HCT116 (cell line): ENCODE measurements at regions not wholly inside any gene's neighbourhood (a gene's known extent, or its start where the extent isn't known, plus 50 kb on each side); places are given as distances from the start of the nearest gene placed in this dataset.
"Not testable (repeated sequence)": the region's sequence is repeated elsewhere in the genome, so short reads cannot be mapped to it uniquely, and the experiment has no call there.

Source experiments
- CTCF ChIP-seq, 3 experiments: fragments of 200-600 bp in 1 of 3; sonication (generic) in 1 of 3; IDR thresholded peaks in 2 of 3; conservative IDR thresholded peaks in 1 of 3; 2 replicates each; pipeline ENCODE4 v1.5.1; 2012 to 2017; ENCODE audit warnings: low read depth in 2 of 3, low read length in 2 of 3, antibody characterized with exemption in 1 of 3, borderline replicate concordance in 1 of 3, control low read depth in 1 of 3, mild to moderate bottlenecking in 1 of 3, mixed read lengths in 1 of 3, mixed run types in 1 of 3, moderate library complexity in 1 of 3; ENCODE audit not compliant: insufficient read depth in 1 of 3
- EZH2 ChIP-seq: fragments of 200-600 bp; sonication (generic); IDR thresholded peaks from 2 replicates; pipeline ENCODE4 v1.6.1; 2017; ENCODE audit warnings: antibody characterized with exemption, mixed run types
- POLR2A ChIP-seq: IDR thresholded peaks from 2 replicates; pipeline ENCODE4 v1.7.0; 2011; ENCODE audit warnings: borderline replicate concordance; ENCODE audit not compliant: insufficient read depth, insufficient read length; ENCODE audit errors: extremely low read depth
- POLR2AphosphoS5 ChIP-seq: IDR thresholded peaks from 2 replicates; pipeline ENCODE4 v1.6.1; 2011; ENCODE audit warnings: mild to moderate bottlenecking, low read depth, low read length, moderate library complexity
- SP1 ChIP-seq: IDR thresholded peaks from 2 replicates; pipeline ENCODE4 v1.6.1; 2012; ENCODE audit warnings: low read depth

GRCh38 chr2:47279525-47279924 lies 89.6 kb upstream of the EPCAM start:
- TF ChIP-seq CTCF (IDR thresholded peaks at IDR 0.05 in 2 of 3, conservative IDR thresholded peaks at IDR 0.05 in 1 of 3; ENCODE audit: borderline replicate concordance in 1 of 3, insufficient read depth in 1 of 3, low read depth in 2 of 3, low read length in 2 of 3); POLR2AphosphoS5; POLR2A; SP1; EZH2: not testable (repeated sequence)
